SU-DHL-6 (cell line): ENCODE measurements at regions not wholly inside any gene's neighbourhood (a gene's known extent, or its start where the extent isn't known, plus 50 kb on each side); places are given as distances from the start of the nearest gene placed in this dataset.

Experiments
- CTCF ChIP-seq: fragments of 200-600 bp; sonication (generic); IDR thresholded peaks from one replicate; pipeline ENCODE4 v1.5.1; 2017; ENCODE audit warnings: antibody characterized with exemption, mild to moderate bottlenecking, low read length, moderate library complexity; ENCODE audit not compliant: insufficient read depth, poor library complexity, severe bottlenecking
- EZH2phosphoT487 ChIP-seq: fragments of 200-600 bp; sonication (generic), shearing (Covaris generic); conservative IDR thresholded peaks from 2 replicates; pipeline ENCODE4 v1.6.1; 2018; ENCODE audit warnings: mild to moderate bottlenecking, antibody characterized with exemption, low read length, moderate library complexity, mixed read lengths

GRCh38 chrX:124257924-124258702 is 74.3 kb upstream of the TEX13D start:
- no peak for TF ChIP-seq CTCF
- TF ChIP-seq EZH2phosphoT487: no peak
